ENCODE measurements at regions not wholly inside any gene's neighbourhood (a gene's known extent, or its start where the extent isn't known, plus 50 kb on each side); places are given as distances from the start of the nearest gene placed in this dataset.
"Not testable (repeated sequence)": the region's sequence is repeated elsewhere in the genome, so short reads cannot be mapped to it uniquely, and the experiment has no call there.

GRCh38 chr13:44311011-44311780, 62.4 kb upstream of the SERP2 start:
- no peak for TF ChIP-seq CTCF (IDR thresholded peaks at IDR 0.05; ENCODE audit: insufficient read depth, low read depth, low read length, missing control alignments)
- no peak for DNase-seq (ENCODE audit: low read depth)
- H3K4me3 ChIP-seq (ENCODE audit: low read depth, low read length), result no peak overlapping the region

- TF ChIP-seq CTCF (IDR thresholded peaks at IDR 0.05; ENCODE audit: insufficient read depth, low read depth, low read length, missing control alignments), result no peak
- H3K4me3 ChIP-seq (ENCODE audit: low read depth, low read length), result no peak overlapping the region
- no peak for DNase-seq (ENCODE audit: low read depth)
Observed at GRCh38 chr13:44312131-44312530, 61.5 kb upstream of the SERP2 start.

GRCh38 chr13:44312834-44313551, 60.6 kb upstream of the SERP2 start:
- TF ChIP-seq CTCF (IDR thresholded peaks at IDR 0.05; ENCODE audit: insufficient read depth, low read depth, low read length, missing control alignments), result no peak
- no peak overlapping the region for H3K4me3 ChIP-seq (ENCODE audit: low read depth, low read length)
- no peak for DNase-seq (ENCODE audit: low read depth)

GRCh38 chr13:44313674-44314073, 60.0 kb upstream of the SERP2 start:
- H3K4me3 ChIP-seq (ENCODE audit: low read depth, low read length), result no peak overlapping the region
- TF ChIP-seq CTCF (IDR thresholded peaks at IDR 0.05; ENCODE audit: insufficient read depth, low read depth, low read length, missing control alignments), result no peak
- peak; percentile 22 for DNase-seq (ENCODE audit: low read depth)

GRCh38 chr13:44314160-44314559, 59.5 kb upstream of the SERP2 start:
- H3K4me3 ChIP-seq (ENCODE audit: low read depth, low read length); DNase-seq (ENCODE audit: low read depth): not testable (repeated sequence)

- no peak for DNase-seq (ENCODE audit: low read depth)
- no peak for TF ChIP-seq CTCF (IDR thresholded peaks at IDR 0.05; ENCODE audit: insufficient read depth, low read depth, low read length, missing control alignments)
- no peak overlapping the region for H3K4me3 ChIP-seq (ENCODE audit: low read depth, low read length)
Observed at GRCh38 chr13:44317752-44318151, 55.9 kb upstream of the SERP2 start.

GRCh38 chr13:44318161-44318560, 55.5 kb upstream of the SERP2 start:
- no peak overlapping the region for H3K4me3 ChIP-seq (ENCODE audit: low read depth, low read length)
- no peak for TF ChIP-seq CTCF (IDR thresholded peaks at IDR 0.05; ENCODE audit: insufficient read depth, low read depth, low read length, missing control alignments)
- no peak for DNase-seq (ENCODE audit: low read depth)

Data from GM12865 (cell line).